ENCODE measurements at regions not wholly inside any gene's neighbourhood (a gene's known extent, or its start where the extent isn't known, plus 50 kb on each side); places are given as distances from the start of the nearest gene placed in this dataset.

DNA sequence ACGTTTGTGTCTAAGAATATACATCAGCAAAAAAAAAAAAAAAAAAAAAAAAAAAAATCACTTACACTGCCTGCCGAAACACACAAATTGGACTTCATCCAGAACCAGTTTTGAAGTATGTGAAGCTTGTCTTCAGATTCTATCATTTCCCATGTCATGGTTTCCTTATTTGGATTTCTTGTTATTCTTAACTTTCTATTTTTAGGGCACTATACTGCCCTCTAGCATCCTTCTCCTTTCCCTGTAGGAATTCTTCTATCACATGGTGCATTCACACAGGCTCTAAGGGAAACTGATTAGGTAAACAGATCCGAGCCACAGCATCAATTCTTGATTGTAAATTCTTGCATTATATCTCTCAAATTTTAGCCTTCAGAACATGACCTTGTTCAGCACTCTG, 1507.5 kb downstream of the OLFM4 start:
- TF ChIP-seq FOXK2 (IDR thresholded peaks at IDR 0.05), result no peak
- no peak for TF ChIP-seq LEF1 (IDR thresholded peaks at IDR 0.05; ENCODE audit: borderline replicate concordance)
- TF ChIP-seq ELF4 (IDR thresholded peaks at IDR 0.05), result no peak
- TF ChIP-seq HDGF (IDR thresholded peaks at IDR 0.05; ENCODE audit: borderline replicate concordance), result no peak
- TF ChIP-seq FOXA1 (IDR thresholded peaks at IDR 0.05), result no peak
- TF ChIP-seq, protein P1, sequence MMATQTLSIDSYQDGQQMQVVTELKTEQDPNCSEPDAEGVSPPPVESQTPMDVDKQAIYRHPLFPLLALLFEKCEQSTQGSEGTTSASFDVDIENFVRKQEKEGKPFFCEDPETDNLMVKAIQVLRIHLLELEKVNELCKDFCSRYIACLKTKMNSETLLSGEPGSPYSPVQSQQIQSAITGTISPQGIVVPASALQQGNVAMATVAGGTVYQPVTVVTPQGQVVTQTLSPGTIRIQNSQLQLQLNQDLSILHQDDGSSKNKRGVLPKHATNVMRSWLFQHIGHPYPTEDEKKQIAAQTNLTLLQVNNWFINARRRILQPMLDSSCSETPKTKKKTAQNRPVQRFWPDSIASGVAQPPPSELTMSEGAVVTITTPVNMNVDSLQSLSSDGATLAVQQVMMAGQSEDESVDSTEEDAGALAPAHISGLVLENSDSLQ (IDR thresholded peaks at IDR 0.05), result no peak
- TF ChIP-seq FOXM1 (IDR thresholded peaks at IDR 0.05; ENCODE audit: borderline replicate concordance), result no peak
- no peak for TF ChIP-seq L3MBTL2 (conservative IDR thresholded peaks at IDR 0.05)
- no peak for TF ChIP-seq CTBP1 (IDR thresholded peaks at IDR 0.05; ENCODE audit: borderline replicate concordance)
